SKM-1 treated with dmso at 0.1 percent for 144 hours (cell line): ENCODE measurements at regions not wholly inside any gene's neighbourhood (a gene's known extent, or its start where the extent isn't known, plus 50 kb on each side); places are given as distances from the start of the nearest gene placed in this dataset.

Experiments used
- DNase-seq: peaks from one replicate; lab custom pipeline; 2025; ENCODE audit not compliant: unreplicated experiment; lab: John Stamatoyannopoulos, UW

GRCh38 chr16:77591347-77591746, 131.0 kb upstream of the NUDT7 start:
- no peak for DNase-seq

DNA sequence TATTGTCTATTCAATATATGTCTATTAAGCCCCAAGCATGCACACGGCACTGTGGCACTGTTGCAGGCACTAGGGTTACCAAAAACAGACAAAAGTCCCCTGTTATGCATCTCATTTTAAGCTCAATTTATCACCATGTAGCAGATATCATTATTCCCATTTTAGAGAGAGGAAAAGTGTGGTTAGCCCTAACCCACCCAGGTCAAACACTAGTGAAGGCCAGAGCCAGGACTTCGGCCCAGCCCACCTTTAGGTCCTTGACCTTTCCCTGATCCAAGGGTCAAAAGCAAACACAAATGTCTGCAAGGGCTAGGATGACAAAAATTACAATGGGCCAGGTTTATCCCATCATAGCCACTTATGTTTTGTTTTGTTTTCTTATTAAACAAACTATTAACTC, 130.3 kb upstream of the NUDT7 start:
- DNase-seq = no peak

GRCh38 chr16:77594057-77594456, 128.3 kb upstream of the NUDT7 start:
- DNase-seq = no peak

DNA sequence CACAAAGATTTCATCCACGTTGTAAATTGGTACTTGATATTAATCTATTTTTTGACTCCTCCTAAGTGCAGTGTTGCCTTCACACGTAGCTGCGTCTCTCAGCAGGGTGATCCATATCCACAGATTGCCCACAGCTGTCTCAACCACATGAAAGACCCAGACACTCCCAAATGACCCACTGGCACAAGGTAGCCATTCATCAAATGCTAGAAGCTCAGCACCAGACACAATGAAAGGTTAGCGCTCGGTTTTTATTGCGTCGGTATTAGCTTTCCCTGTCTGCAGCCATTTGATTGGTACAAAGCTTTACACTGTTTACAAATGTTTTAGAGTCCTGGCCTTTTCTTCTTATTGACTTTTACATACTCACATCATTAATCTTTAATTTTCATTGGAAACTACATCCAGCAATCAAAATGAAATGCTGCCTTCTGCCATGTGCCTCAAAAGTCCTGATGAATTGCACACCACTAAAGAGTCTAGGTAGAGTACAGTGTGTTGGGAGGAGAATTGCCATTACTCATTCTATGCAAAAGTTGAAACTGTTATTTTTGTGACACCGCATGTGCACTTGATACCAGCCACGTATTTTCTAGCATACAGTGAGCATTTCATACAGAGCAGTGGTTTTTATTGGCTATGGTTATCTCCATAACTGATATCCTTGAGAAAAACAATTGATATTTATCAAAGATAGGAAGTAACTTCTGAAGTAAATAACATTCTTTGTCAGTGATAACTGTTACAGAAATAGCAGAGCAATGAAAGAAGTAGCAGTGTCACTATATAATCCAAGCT, 127.3 kb upstream of the NUDT7 start:
- DNase-seq = no peak

- DNase-seq = no peak
Observed at GRCh38 chr16:77596261-77596660, 126.1 kb upstream of the NUDT7 start.

DNA sequence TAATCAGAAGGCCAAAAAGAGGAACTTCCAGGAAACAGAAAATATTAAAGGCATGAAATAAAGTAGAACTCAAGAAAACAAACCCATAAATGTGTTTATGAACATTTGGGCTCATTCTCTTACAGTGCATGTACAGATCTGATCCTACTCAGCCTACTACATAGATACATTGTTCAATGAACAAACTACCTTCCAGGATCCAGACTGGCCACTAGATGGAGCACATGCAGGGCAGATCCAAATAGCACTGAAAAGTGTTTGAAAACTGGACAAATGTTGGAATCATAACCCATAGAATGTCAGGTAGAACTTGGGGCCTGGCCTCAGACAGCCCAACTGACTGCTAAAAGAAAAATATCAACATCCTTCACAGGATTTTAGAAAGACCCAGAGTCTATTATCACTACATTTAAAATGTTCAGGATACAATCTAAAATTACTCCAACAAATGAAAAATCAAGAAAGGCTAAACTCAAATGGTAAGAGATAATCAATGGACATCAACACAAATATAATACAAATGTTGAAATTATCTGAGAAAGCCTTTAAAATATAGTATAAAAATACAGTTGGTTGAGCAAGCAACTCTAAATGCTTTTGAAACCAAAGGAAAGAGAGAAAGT, 122.4 kb upstream of the NUDT7 start:
- peak; percentile 53 for DNase-seq

- no peak for DNase-seq
Observed at GRCh38 chr16:77600555-77600954, 121.8 kb upstream of the NUDT7 start.

GRCh38 chr16:77603656-77604055, 118.7 kb upstream of the NUDT7 start:
- DNase-seq = no peak

GRCh38 chr16:77610496-77610895, 111.8 kb upstream of the NUDT7 start:
- no peak for DNase-seq

DNA sequence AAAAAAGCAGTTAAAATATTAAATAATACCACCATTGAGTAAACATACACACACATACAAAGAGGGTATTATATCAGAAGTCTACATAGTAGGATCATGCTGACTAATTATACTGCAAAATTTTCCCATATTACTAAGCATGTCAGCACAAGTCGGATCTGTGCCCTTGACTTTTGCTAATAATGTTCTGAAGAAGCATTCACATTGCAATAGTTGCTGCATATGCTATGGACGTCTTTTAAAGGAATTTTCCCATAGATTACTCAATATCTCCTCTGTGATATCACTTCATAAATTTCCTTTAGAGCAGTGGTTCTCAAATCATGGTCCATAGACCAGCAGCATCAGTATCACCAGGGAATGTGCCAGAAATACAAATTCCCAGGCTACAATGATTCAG, 110.9 kb upstream of the NUDT7 start:
- no peak for DNase-seq

DNA sequence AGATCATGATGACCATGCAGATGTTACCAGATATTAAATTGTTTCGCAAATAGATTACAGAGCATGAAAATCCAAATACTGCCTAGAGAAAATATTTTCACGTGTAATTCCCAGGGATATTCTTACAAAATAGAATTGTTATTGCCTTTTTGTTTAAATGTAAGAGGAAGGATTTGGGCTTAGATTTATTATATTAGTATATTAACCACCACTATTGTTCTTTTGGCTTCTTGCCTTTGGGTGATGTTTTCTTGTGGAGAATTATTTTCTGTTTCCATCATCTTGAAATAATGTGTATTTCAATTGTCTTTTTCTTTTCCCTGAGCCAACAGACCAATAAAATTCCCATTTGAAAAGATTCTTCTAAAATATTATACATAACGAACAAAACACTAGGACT, 109.7 kb upstream of the NUDT7 start:
- no peak for DNase-seq

- no peak for DNase-seq
Observed at GRCh38 chr16:77613095-77613494, 109.2 kb upstream of the NUDT7 start.

GRCh38 chr16:77617553-77617952, 104.8 kb upstream of the NUDT7 start:
- no peak for DNase-seq

DNA sequence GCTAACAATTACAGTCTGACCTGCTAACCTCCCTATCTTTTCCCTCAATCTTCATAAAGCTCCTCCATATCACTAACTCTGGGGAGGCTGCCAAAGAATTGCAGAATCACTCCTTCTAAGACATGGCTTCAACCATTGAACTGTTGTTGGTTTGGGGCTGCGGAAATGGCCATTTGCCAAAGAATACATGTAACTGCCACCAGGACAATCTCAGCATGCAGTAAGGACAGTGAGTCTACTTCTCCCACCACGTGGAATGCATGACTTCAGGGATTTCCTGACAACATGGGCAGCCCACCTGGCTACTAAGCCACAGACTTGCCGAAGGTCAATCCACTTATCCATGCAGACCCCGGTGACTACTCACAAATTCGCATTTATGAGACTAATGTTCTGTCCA, 104.3 kb upstream of the NUDT7 start:
- no peak for DNase-seq

DNA sequence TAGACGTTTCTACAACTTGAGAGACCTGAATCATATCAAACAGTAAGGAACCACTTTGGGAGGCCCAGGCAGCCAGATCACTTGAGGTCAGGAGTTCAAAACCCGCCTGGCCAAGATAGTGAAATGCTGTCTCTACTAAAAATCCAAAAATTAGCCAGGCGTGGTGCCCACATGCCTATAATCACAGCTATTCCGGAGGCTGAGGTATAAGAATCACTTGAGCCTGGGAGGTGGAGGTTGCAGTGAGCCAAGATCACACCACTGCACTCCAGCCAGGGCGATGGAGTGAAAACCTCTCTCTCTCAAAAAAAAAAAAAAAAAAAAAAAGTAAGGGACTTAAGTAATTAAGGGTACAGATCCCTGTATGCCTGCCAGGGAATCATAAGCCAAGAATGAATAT, 103.4 kb upstream of the NUDT7 start:
- DNase-seq = no peak

- DNase-seq = no peak
Observed at GRCh38 chr16:77624085-77624484, 98.2 kb upstream of the NUDT7 start.

DNA sequence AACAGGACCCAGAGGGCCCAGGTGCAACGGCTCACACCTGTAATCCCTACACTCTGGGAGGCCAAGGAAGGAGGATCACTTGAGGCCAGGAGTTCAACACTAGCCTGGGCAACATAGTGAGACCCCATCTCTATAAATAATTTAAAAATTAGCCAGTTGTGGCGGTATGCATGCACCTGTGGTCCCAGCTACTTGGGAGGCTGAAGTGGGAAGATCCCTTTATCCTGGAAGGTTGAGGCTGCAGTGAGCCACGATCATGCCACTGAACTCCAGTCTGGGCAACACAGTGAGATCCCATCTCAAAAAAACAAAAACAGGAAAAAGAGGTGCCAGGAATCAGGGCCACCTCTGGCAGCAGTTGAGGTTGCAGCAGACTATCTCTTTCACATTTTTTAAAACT, 85.7 kb upstream of the NUDT7 start:
- DNase-seq = no peak

- no peak for DNase-seq
Observed at GRCh38 chr16:77637940-77638339, 84.4 kb upstream of the NUDT7 start.

GRCh38 chr16:77643176-77643575, 79.1 kb upstream of the NUDT7 start:
- DNase-seq = no peak

GRCh38 chr16:77645764-77646163, 76.5 kb upstream of the NUDT7 start:
- DNase-seq = no peak

- no peak for DNase-seq
Observed at GRCh38 chr16:77647726-77648125, 74.6 kb upstream of the NUDT7 start.

DNA sequence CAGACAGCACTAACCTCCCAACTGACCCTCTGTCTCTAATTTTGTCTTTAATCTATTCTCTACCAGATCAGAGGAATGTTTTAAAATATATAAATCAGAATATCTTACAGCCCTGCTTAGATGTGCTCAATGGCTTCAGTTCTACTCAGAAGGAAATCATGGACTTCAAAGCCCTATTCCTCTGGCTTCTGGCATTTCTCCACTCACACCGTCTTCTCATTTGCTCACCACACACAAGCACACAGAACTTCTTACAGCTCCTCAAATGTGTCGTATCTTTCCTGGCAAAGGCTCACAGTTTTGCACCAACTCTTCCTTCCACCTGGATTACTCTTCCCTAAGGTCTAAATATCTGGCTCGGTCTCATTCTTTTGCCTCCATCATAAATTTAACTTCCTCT, 71.6 kb upstream of the NUDT7 start:
- DNase-seq = no peak

- DNase-seq = no peak
Observed at GRCh38 chr16:77652399-77652798, 69.9 kb upstream of the NUDT7 start.
